HL-60 (cell line): ENCODE measurements at regions not wholly inside any gene's neighbourhood (a gene's known extent, or its start where the extent isn't known, plus 50 kb on each side); places are given as distances from the start of the nearest gene placed in this dataset.

Experiments
- DNase-seq, 2 experiments: peaks; one replicate each; pipeline ENCODE4 v3.0.0-alpha.2; 2010 to 2020; ENCODE audit warnings: low read depth in 1 of 2, low spot score in 1 of 2
- H3K27ac ChIP-seq: fragments of 250-450 bp; sonication (Bioruptor Pico); replicated peaks from 2 replicates; pipeline ENCODE4 v1.5.1; 2020; ENCODE audit warnings: mild to moderate bottlenecking, moderate library complexity
- H3K27me3 ChIP-seq: fragments of 250-450 bp; sonication (Bioruptor Pico); 2 replicates; pipeline ENCODE4 v1.5.1; 2021; ENCODE audit warnings: mild to moderate bottlenecking, moderate library complexity; ENCODE audit not compliant: insufficient read depth, poor library complexity, severe bottlenecking
- H3K4me3 ChIP-seq: replicated peaks from 2 replicates; pipeline ENCODE4 v1.5.1; 2011; ENCODE audit warnings: mild to moderate bottlenecking, control low read depth, low read length; ENCODE audit not compliant: insufficient read depth
- GABPA ChIP-seq: IDR thresholded peaks from 2 replicates; pipeline ENCODE4 v1.6.1; 2012; ENCODE audit warnings: low read depth
- POLR2AphosphoS5 ChIP-seq: IDR thresholded peaks from 2 replicates; pipeline ENCODE4 v1.6.1; 2012; ENCODE audit warnings: low read depth
- REST ChIP-seq: IDR thresholded peaks from 2 replicates; pipeline ENCODE4 v1.6.1; 2012; ENCODE audit warnings: low read depth; ENCODE audit not compliant: insufficient replicate concordance
- SPI1 ChIP-seq: IDR thresholded peaks from 2 replicates; pipeline ENCODE4 v1.6.1; 2012; ENCODE audit warnings: low read depth, mild to moderate bottlenecking, borderline replicate concordance
- TF ChIP-seq, protein P1 (sequence below): IDR thresholded peaks from one replicate; pipeline ENCODE4 v1.5.1; 2011; ENCODE audit warnings: low read length, control low read depth, inconsistent platforms; ENCODE audit not compliant: insufficient read depth

DNA sequence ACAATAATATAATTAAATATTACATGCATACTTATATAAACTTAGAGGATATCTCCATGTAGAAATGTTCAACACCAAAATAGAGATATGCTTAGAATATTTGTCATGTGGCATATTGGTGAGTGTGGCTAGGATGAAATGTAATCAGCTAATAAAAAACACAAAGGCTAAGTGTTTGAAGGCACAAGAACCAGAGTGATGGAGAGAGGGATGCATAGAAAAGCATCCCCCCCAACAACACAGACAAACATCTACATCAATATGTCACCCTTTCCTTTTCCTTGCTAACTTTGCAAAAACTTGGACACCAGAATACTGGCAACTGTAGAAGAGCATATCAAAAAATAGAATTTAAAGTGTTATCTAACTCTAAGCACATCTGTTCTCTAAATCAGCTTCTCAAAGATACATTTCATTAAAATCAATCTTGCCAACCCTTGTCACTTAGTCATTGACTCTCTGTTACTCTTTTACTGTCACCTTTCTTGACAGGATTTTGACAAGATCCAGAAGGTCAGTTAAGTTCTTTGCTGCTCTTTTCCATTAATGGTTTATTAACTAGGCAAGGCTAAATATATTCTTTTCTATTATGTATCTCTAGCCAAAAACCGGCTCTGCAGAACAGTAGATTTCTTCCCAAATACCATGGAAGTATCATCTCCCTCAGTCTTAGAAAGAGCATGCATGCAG, 695.9 kb downstream of the OTOL1 start:
- TF ChIP-seq REST (no peak), SPI1 (no peak), GABPA (no peak), POLR2AphosphoS5 (no peak)
- TF ChIP-seq, protein P1, sequence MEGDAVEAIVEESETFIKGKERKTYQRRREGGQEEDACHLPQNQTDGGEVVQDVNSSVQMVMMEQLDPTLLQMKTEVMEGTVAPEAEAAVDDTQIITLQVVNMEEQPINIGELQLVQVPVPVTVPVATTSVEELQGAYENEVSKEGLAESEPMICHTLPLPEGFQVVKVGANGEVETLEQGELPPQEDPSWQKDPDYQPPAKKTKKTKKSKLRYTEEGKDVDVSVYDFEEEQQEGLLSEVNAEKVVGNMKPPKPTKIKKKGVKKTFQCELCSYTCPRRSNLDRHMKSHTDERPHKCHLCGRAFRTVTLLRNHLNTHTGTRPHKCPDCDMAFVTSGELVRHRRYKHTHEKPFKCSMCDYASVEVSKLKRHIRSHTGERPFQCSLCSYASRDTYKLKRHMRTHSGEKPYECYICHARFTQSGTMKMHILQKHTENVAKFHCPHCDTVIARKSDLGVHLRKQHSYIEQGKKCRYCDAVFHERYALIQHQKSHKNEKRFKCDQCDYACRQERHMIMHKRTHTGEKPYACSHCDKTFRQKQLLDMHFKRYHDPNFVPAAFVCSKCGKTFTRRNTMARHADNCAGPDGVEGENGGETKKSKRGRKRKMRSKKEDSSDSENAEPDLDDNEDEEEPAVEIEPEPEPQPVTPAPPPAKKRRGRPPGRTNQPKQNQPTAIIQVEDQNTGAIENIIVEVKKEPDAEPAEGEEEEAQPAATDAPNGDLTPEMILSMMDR = no peak
- DNase-seq = no peak
- no peak overlapping the region for H3K27ac ChIP-seq
- H3K4me3 ChIP-seq = no peak overlapping the region
- H3K27me3 ChIP-seq = no peaks in the 10 kb centered on the region

DNA sequence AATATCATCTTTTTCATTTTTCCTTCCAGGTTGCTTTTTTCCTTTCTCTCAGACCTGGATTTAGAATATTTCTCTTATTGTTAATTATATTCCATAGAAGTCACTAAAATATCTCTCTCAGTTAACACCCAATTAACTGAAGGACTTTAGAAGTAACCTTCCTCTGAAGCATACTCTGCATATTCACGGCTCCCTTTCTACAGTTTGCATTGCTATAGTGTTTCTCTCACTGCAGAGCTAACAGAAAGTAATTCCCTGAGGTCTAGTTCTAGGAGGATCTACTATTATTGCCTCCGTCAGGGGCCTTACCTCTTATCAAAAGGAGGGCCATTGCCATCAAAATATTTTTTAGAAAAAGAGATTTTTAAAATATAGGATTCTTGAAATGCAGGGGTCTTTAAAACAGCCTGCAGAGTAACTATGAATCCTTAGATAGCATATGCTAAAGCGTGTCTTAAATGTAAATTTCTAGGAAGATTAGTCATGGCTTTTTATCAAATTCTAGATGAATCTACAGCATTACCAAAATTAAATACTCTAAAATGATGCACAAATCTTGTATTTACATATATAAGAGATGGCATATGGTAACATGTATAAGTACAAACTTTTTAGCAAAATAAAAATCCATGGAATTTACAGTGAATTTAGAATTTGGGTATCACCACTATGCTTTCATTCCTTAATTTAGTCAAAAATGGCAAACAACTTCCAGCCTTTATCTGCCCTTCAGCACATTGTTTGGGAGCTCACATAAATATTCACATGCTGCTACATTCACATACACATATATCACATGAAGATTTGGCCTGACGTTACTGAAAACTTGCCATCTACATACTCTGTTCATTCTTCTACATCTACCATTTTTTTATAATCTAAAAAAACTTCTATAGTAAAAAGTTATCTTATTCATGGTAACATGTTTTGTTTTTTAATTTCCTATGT, 696.8 kb downstream of the OTOL1 start:
- Histone ChIP-seq H3K27ac (no peak overlapping the region), H3K27me3 (no peaks in the 10 kb centered on the region), H3K4me3 (no peak overlapping the region)
- DNase-seq = no peak
- TF ChIP-seq SPI1 (no peak), POLR2AphosphoS5 (no peak), GABPA (no peak), REST (no peak)
- TF ChIP-seq, protein P1 = no peak

DNA sequence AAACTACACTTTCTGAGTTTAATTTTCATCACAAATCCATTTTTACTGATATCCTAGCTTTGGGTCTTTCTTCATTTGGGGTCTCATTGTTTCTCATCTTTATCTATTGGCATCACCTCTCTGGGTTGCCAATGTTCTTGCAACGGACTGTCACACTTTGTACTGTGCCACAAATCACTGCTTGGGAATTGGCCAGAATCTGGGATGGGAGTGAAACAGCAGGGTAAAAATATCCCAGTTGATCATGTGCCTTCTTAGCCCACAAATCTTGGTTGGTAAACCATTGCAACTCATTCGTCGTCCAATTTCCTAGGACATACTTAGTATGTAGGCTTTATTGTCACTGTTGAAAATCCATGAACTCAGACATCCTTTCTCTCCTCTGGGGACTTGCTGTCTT, 698.5 kb downstream of the OTOL1 start:
- no peak for DNase-seq
- Histone ChIP-seq H3K4me3 (no peak overlapping the region), H3K27ac (no peak overlapping the region), H3K27me3 (no peaks in the 10 kb centered on the region)
- TF ChIP-seq REST = no peak
- TF ChIP-seq, protein P1 = no peak
- TF ChIP-seq SPI1 = no peak
- TF ChIP-seq GABPA = no peak
- no peak for TF ChIP-seq POLR2AphosphoS5
